Coronary artery (tissue), 2 donors: ENCODE measurements at regions not wholly inside any gene's neighbourhood (a gene's known extent, or its start where the extent isn't known, plus 50 kb on each side); places are given as distances from the start of the nearest gene placed in this dataset.

ENCODE experiments used
- DNase-seq: peaks from one replicate; pipeline ENCODE4 v3.0.0-alpha.2; 2017; ENCODE audit warnings: low spot score
- H3K27ac ChIP-seq, 2 donors: fragments of 200-600 bp; sonication (generic); one replicate each; pipeline ENCODE4 v1.5.1; 2016 to 2019
- H3K4me3 ChIP-seq: fragments of 200-600 bp; sonication (generic); 2 replicates; pipeline ENCODE4 v1.5.1; 2016; ENCODE audit warnings: mild to moderate bottlenecking, moderate library complexity
- CTCF ChIP-seq: fragments of 200-600 bp; sonication (generic); IDR thresholded peaks from one replicate; pipeline ENCODE4 v1.5.1; 2019; ENCODE audit warnings: antibody characterized with exemption

GRCh38 chr7:142329062-142329790 is 71.4 kb upstream of the PRSS58 start:
- H3K27ac ChIP-seq = no peak overlapping the region
- no peak overlapping the region for H3K4me3 ChIP-seq
- no peak for TF ChIP-seq CTCF
- peak; percentile 41 for DNase-seq

- peak; percentile 14 for DNase-seq
- Histone ChIP-seq H3K4me3 (no peak overlapping the region), H3K27ac (no peak overlapping the region)
- no peak for TF ChIP-seq CTCF
Observed at GRCh38 chr7:142328551-142328950, 70.7 kb upstream of the PRSS58 start.

- DNase-seq = peak; percentile 46
- H3K4me3 ChIP-seq = no peak overlapping the region
- TF ChIP-seq CTCF = no peak
- no peak overlapping the region for H3K27ac ChIP-seq
Observed at GRCh38 chr7:142327628-142328405, 70.0 kb upstream of the PRSS58 start.

GRCh38 chr7:142323706-142324105 is 65.8 kb upstream of the PRSS58 start:
- DNase-seq = peak; percentile 68
- Histone ChIP-seq H3K27ac (no peak overlapping the region), H3K4me3 (no peak overlapping the region)
- no peak for TF ChIP-seq CTCF

- Histone ChIP-seq H3K27ac (peak overlapping the region in 1 of 2 donors; percentile 57), H3K4me3 (no peak overlapping the region)
- peak; percentile 57 for DNase-seq
- TF ChIP-seq CTCF = no peak
Observed at GRCh38 chr7:142321391-142321790, 63.5 kb upstream of the PRSS58 start.

- H3K27ac ChIP-seq = peak overlapping the region in 1 of 2 donors; percentile 57
- H3K4me3 ChIP-seq = no peak overlapping the region
- no peak for TF ChIP-seq CTCF
- DNase-seq = peak; percentile 55
Observed at GRCh38 chr7:142320883-142321282, 63.0 kb upstream of the PRSS58 start.
